GM18858 (cell line): ENCODE measurements at regions not wholly inside any gene's neighbourhood (a gene's known extent, or its start where the extent isn't known, plus 50 kb on each side); places are given as distances from the start of the nearest gene placed in this dataset.

ENCODE experiments used
- ATAC-seq: cut with Tn5 transposase; IDR thresholded peaks from one replicate; pipeline ENCODE4 v1.9.1; 2021; ENCODE audit not compliant: unreplicated experiment

DNA sequence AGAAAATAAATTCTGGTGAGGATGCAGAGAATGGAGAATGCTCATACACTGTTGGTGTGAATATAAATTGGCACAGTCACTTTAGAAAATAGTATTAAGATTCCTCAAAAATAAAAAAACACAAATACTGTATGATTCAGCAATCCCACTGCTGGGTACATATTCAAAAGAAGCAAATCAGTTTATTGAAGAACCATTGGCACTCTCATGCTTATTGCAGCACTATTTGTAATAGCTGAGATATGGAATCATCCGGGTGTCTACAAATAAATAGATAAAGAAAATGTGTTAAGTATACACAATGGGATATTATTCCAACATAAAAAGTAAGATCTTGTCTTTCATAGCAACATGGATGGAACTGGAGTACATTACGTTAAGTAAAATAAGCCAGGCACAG is 579.4 kb upstream of the SEL1L start:
- ATAC-seq, result no peak

- no peak for ATAC-seq
Measured at GRCh38 chr14:82113710-82114109, 580.1 kb upstream of the SEL1L start.

DNA sequence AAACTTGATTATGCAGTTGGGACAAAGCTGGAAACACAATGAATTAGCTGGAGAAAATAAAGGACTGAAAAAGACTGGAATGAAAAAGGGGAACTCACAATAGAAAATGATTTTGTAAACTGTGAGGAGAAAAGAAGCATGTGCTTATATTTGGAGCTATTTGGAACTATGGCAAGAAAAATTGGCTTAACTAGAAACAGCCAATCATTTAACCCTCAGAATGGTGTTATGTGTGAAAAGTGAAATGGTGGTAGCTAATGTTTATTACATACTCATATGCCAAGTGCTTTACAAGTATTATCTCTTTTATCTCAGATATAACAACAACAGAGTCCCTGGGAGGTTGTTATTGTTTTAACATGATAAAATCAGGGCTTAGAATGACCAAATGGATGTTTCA is 583.1 kb upstream of the SEL1L start:
- no peak for ATAC-seq

DNA sequence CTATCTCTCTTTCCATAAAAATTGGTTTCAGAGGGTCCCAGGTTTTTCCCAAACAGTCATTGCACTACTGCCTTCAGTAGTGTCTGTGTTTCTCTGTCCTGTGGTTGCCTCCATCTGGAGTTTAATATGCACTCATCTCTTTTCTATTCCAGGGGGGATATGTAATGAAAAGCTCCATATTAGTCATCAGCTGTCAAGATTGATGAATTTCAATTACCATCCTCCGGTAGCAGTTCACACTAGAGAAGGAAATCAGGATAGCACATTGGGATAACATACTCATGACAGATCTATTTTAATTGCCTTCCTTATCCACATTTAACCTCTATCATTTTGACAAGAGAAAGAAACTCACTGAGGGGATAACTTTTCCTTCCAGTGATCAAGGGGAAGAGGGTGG is 589.0 kb upstream of the SEL1L start:
- ATAC-seq, result no peak

DNA sequence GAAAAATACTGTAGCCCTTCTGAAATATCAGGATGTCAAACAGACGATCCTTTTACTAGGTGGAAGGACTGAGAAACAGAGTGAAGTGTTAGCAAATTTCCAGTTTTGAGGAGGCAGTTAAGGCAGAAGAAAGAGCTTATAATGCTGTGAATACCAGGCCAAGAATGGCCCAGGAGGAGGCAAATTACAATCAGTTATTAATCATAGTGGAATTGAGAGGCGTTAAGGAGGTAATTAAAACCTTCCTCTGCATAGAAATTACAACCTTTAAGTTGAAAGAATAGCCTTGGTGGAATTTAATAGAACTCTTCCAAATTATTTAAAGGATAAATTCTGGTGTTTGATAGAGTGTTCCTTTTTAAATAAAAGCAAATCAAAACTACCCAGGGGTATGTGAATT is 590.9 kb upstream of the SEL1L start:
- ATAC-seq, result no peak

DNA sequence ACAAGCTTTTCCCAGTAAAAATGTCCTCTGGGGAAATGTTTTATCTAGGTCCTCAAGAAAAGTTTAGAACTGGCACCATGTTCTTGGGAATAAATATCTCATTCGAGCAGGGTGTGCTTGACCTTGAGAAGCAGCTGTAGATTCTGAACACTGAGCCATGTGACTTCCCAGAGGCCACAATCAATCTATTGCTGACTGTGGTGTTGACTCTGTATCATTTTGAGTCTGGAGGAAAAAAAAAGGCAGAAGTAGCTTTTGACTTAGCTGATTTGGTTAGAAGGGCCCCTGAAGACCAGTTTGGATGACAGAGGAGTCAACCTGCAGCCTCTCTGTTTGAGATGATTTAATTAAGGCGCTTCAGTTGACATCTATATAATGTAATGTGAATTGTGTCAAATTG is 592.4 kb upstream of the SEL1L start:
- ATAC-seq, result no peak

GRCh38 chr14:82134411-82134810 is 600.8 kb upstream of the SEL1L start:
- no peak for ATAC-seq

DNA sequence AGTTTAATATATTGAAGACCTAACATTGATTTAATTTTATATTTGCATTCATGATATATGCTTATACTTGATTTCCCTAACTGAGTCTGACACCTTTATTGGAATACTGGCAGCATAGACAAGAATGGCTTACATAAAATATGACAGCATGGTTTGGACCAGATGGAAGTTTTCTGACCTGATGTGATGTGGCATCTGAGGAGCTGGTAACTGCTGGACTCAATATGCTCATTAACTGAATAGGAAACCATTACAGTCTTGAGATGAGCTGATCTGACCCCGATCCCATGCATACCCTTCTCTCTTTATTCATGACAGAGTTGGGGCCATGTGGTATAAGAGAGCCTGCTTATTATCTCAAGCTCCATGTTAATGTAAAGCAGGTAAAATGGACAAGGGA is 604.8 kb upstream of the SEL1L start:
- no peak for ATAC-seq

DNA sequence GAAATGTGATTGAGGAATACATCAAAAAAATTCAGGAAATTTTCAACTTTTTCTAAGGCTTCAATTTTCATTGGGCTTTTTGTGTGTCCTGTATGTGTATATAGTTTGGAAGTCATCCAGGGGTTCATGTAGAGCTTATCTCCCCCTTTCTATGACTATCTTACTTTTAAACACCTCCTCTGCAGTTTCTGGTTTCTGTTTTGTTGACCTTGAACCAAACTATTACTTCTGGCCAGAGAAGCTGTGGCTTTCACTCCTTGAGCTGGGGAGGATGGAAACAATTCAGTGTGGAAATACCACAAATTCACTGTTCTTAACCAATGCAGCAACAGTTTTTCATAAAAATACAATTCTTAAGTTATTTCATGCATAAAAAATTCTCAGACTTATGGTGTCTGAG is 613.2 kb upstream of the SEL1L start:
- ATAC-seq, result no peak

GRCh38 chr14:82153689-82154088 is 620.0 kb upstream of the SEL1L start:
- no peak for ATAC-seq

- ATAC-seq, result no peak
Measured at GRCh38 chr14:82159624-82160023, 626.0 kb upstream of the SEL1L start.

DNA sequence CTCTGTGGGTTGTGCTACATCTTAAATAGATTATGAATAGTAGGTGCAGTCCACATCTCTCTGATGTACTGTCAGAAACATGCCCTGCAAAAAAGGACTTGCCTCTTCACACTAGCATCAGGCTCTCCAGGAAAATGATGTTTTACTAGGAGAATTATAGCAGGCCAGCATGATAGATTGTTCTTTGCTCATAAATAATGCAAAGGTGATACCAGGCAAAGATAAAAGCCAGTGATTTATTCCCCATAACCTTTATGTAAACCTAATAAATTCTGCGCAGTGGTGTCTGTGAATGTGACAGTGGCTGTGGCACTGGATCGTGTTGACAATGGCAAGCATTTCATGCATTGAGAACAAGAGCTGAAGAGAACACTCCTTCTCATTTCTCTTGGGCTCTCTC is 646.5 kb upstream of the SEL1L start:
- no peak for ATAC-seq

- ATAC-seq, result no peak
Measured at GRCh38 chr14:82182646-82183045, 649.0 kb upstream of the SEL1L start.

DNA sequence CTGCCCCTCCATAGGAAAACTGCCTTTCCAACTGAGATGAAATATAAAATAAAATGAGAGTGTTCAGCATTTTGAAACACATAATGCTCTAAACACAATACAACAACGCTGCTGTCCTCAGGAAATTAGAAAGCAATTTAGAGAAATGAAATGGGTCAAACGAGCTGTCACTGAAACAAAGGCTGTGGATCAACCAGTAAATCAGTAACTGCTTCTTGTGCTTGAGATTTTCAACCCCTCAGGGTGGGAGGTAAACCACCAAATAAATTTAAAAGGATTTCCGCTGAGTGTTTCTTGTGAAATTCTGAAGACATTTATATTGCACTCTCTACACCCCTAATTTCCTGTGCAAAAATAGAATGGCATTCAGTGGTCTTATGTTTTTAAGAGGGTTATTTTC is 657.1 kb upstream of the SEL1L start:
- no peak for ATAC-seq

DNA sequence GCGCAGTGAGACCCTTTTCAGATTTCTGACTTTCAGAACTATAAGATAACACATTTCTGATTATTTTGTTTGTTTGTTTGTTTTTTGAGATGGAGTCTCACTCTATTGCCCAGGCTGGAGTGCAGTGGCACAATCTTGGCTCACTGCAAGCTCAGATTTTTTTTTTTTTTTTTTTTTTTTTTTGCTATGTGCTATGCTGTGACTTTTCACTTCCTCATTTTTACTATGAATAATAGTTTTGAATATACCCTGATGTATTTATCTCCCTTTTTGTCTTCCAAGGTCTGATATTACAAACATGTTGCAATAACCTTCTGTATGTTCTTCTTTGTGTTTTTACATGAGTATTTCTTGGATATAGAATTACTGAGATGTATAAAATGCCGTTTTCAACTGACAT is 658.7 kb upstream of the SEL1L start:
- no peak for ATAC-seq

DNA sequence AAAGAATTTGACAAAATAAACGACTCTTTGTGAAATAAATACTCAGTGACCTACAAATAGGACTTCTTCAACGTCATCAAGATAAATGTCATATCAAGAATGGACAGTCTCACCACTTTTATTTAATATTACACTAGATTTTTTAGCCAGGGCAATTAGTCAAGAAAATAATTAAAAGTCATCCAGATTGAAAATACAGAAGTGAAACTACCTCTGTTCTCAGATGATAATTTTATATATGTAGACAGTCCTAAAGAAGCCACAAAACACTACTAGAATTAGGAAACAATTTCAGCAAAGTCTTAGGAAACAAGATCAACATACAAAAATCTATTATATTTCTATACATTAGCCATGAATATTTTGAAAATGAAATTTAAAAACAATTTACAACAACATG is 689.6 kb upstream of the SEL1L start:
- no peak for ATAC-seq

- ATAC-seq, result no peak
Measured at GRCh38 chr14:82224610-82225009, 691.0 kb upstream of the SEL1L start.

DNA sequence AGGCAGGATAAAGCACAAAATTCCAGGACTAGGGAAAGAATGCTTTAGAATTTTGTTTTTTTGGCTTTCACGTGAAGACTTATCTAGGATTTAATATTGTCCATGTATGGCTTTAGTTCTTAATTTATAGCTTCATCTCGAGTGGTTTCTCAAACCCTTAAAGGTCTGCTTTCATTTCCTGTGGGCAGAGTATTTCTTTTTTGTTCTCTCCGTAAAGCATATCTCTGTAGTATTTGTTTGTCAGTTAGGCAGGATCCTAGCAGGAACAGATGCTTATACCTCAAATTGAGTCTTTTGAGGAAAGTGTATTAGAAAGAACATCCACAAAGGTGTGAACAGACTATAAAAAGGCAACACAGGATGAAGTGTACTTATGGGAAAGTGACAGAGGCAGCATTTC is 697.1 kb upstream of the SEL1L start:
- no peak for ATAC-seq

- ATAC-seq, result no peak
Measured at GRCh38 chr14:82238649-82239048, 705.0 kb upstream of the SEL1L start.

DNA sequence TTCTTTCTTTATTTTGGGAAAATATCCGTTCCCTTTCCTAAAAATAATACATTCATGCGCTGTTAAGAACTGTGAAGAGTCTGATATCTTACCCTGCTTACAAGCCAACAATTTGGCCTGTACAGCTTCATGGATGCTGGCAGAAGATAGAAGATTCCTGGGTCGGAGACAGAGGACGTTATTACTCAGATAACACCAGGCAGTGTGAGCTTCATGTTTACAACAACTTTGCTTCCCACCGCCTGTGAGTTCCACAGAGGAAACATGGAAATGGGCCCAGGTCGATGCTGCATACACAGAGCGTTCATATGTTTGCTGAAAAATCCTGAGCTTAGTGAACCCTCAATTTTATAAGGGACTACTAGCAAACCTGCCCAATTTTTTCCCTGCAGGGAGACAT is 705.6 kb upstream of the SEL1L start:
- ATAC-seq, result no peak

DNA sequence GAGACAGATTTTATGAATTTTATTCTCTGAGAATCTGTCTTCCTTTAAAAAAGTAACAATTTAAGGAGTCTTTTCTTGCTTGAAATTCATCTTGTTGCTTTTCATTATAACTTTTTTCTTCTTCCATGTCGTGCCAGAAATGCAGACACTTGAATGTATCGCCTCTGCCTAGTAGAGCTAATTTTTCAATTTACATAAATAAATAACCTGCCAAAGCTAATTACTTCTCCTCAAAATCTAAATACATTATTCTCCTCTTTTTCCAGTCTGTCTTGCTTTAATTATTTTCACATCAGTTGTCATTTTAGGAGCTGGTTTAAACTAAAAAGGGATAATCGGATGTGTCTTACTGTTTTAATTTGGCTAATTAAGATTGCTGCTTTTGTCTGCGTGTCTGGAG is 711.1 kb upstream of the SEL1L start:
- no peak for ATAC-seq

GRCh38 chr14:82251494-82251893 is 717.8 kb upstream of the SEL1L start:
- ATAC-seq, result no peak

GRCh38 chr14:82270286-82270685 is 736.6 kb upstream of the SEL1L start:
- no peak for ATAC-seq

GRCh38 chr14:82298811-82299210 is 765.2 kb upstream of the SEL1L start:
- no peak for ATAC-seq
